ENCODE measurements at regions not wholly inside any gene's neighbourhood (a gene's known extent, or its start where the extent isn't known, plus 50 kb on each side); places are given as distances from the start of the nearest gene placed in this dataset.

- TF ChIP-seq MYC (IDR thresholded peaks at IDR 0.05; ENCODE audit: low read depth, low read length) (no peak), POLR2A (IDR thresholded peaks at IDR 0.05; ENCODE audit: extremely low read depth, insufficient read length) (no peak), MAX (IDR thresholded peaks at IDR 0.05; ENCODE audit: low read depth, low read length) (no peak), CTCF (IDR thresholded peaks at IDR 0.05; ENCODE audit: low read depth, low read length) (no peak)
- no peak for DNase-seq (ENCODE audit: low read depth)
- no peak overlapping the region for H3K4me3 ChIP-seq (ENCODE audit: low read depth, low read length)
Measured at GRCh38 chr5:111946556-111946955, 189.6 kb upstream of the NREP start.

GRCh38 chr5:111945535-111945934, 188.5 kb upstream of the NREP start:
- no peak for TF ChIP-seq MAX (IDR thresholded peaks at IDR 0.05; ENCODE audit: low read depth, low read length)
- no peak for TF ChIP-seq CTCF (IDR thresholded peaks at IDR 0.05; ENCODE audit: low read depth, low read length)
- TF ChIP-seq POLR2A (IDR thresholded peaks at IDR 0.05; ENCODE audit: extremely low read depth, insufficient read length) = no peak
- no peak for TF ChIP-seq MYC (IDR thresholded peaks at IDR 0.05; ENCODE audit: low read depth, low read length)
- no peak overlapping the region for H3K4me3 ChIP-seq (ENCODE audit: low read depth, low read length)
- no peak for DNase-seq (ENCODE audit: low read depth)

GRCh38 chr5:111942661-111943401, 185.8 kb upstream of the NREP start:
- DNase-seq (ENCODE audit: low read depth) = no peak
- no peak overlapping the region for H3K4me3 ChIP-seq (ENCODE audit: low read depth, low read length)
- TF ChIP-seq MYC (IDR thresholded peaks at IDR 0.05; ENCODE audit: low read depth, low read length) (no peak), POLR2A (IDR thresholded peaks at IDR 0.05; ENCODE audit: extremely low read depth, insufficient read length) (no peak), MAX (IDR thresholded peaks at IDR 0.05; ENCODE audit: low read depth, low read length) (no peak), CTCF (IDR thresholded peaks at IDR 0.05; ENCODE audit: low read depth, low read length) (no peak)

GRCh38 chr5:111942201-111942600, 185.2 kb upstream of the NREP start:
- no peak overlapping the region for H3K4me3 ChIP-seq (ENCODE audit: low read depth, low read length)
- TF ChIP-seq MAX (IDR thresholded peaks at IDR 0.05; ENCODE audit: low read depth, low read length) = no peak
- TF ChIP-seq POLR2A (IDR thresholded peaks at IDR 0.05; ENCODE audit: extremely low read depth, insufficient read length) = no peak
- no peak for TF ChIP-seq MYC (IDR thresholded peaks at IDR 0.05; ENCODE audit: low read depth, low read length)
- TF ChIP-seq CTCF (IDR thresholded peaks at IDR 0.05; ENCODE audit: low read depth, low read length) = no peak
- no peak for DNase-seq (ENCODE audit: low read depth)

GRCh38 chr5:111937094-111937493, 180.1 kb upstream of the NREP start:
- DNase-seq (ENCODE audit: low read depth) = no peak
- no peak overlapping the region for H3K4me3 ChIP-seq (ENCODE audit: low read depth, low read length)
- TF ChIP-seq MAX (IDR thresholded peaks at IDR 0.05; ENCODE audit: low read depth, low read length) (no peak), CTCF (IDR thresholded peaks at IDR 0.05; ENCODE audit: low read depth, low read length) (no peak), MYC (IDR thresholded peaks at IDR 0.05; ENCODE audit: low read depth, low read length) (no peak), POLR2A (IDR thresholded peaks at IDR 0.05; ENCODE audit: extremely low read depth, insufficient read length) (no peak)
